GM12872 (cell line): ENCODE measurements at regions not wholly inside any gene's neighbourhood (a gene's known extent, or its start where the extent isn't known, plus 50 kb on each side); places are given as distances from the start of the nearest gene placed in this dataset.
A peak's percentile ranks its signal among the peaks of the same experiment; 100 is the strongest.

Experiments
- CTCF ChIP-seq: IDR thresholded peaks from 3 replicates; pipeline ENCODE4 v1.5.1; 2011; ENCODE audit warnings: low read depth, mild to moderate bottlenecking, low read length, moderate library complexity; ENCODE audit not compliant: insufficient read depth

- TF ChIP-seq CTCF = no peak
Observed at GRCh38 chr12:78555802-78556201, 308.8 kb upstream of the SYT1 start.

GRCh38 chr12:78556651-78557050 lies 307.9 kb upstream of the SYT1 start:
- TF ChIP-seq CTCF = no peak

- TF ChIP-seq CTCF = no peak
Observed at GRCh38 chr12:78559416-78559815, 305.2 kb upstream of the SYT1 start.

GRCh38 chr12:78559886-78560285 lies 304.7 kb upstream of the SYT1 start:
- no peak for TF ChIP-seq CTCF

GRCh38 chr12:78560633-78561032 lies 303.9 kb upstream of the SYT1 start:
- TF ChIP-seq CTCF = no peak

GRCh38 chr12:78562368-78563205 lies 302.0 kb upstream of the SYT1 start:
- peak; percentile 41; the same call in 1 of the 3 replicates for TF ChIP-seq CTCF

- no peak for TF ChIP-seq CTCF
Observed at GRCh38 chr12:78563826-78564225, 300.7 kb upstream of the SYT1 start.
